Transverse colon (tissue), 3 donors: ENCODE measurements at regions not wholly inside any gene's neighbourhood (a gene's known extent, or its start where the extent isn't known, plus 50 kb on each side); places are given as distances from the start of the nearest gene placed in this dataset.

ENCODE experiments used
- CTCF ChIP-seq, 5 experiments: fragments of 200-600 bp in 3 of 5; fragments of 450-650 bp in 2 of 5; sonication (generic) in 3 of 5; IDR thresholded peaks; 1 replicate in 2 of 5; 2 replicates in 3 of 5; pipeline ENCODE4 v1.5.1; 2016 to 2017; ENCODE audit warnings: antibody characterized with exemption in 5 of 5, inconsistent platforms in 3 of 5, mild to moderate bottlenecking in 2 of 5, moderate library complexity in 1 of 5
- EP300 ChIP-seq: sonication (generic); formaldehyde crosslinking; IDR thresholded peaks from one replicate; pipeline ENCODE4 v1.6.1; 2017; ENCODE audit warnings: antibody characterized with exemption, low read depth

- TF ChIP-seq CTCF (IDR thresholded peaks at IDR 0.05) (peak; percentile 19 to 73 (median 48)), EP300 (no peak)
Measured at GRCh38 chr5:57094753-57095683, 78.8 kb upstream of the GPBP1 start.
